MCF 10A (cell line): ENCODE measurements at regions not wholly inside any gene's neighbourhood (a gene's known extent, or its start where the extent isn't known, plus 50 kb on each side); places are given as distances from the start of the nearest gene placed in this dataset.

Experiments
- BruUV-seq: library from RNA; stranded (reverse); fragments of 400-500 nt; replicated peaks from 2 replicates; lab custom pipeline; 2021; lab: Mats Ljungman, UMichigan
- CTCF ChIA-PET: fragments of 300-600 bp; sonication (Branson Sonifier 250); formaldehyde crosslinking; extraction: SDS; loops from one replicate; lab custom pipeline; 2021; ENCODE audit warnings: antibody characterized with exemption, inconsistent platforms; lab: Yijun Ruan, JAX
- POLR2A ChIA-PET: fragments of 300-600, 350-650 bp; sonication (Branson Sonifier 250); formaldehyde crosslinking; extraction: SDS; loops from one replicate; lab custom pipeline; 2020; ENCODE audit warnings: antibody characterized with exemption, inconsistent platforms; lab: Yijun Ruan, JAX
- DNase-seq: peaks from one replicate; pipeline ENCODE4 v3.0.0-alpha.2; 2018; ENCODE audit not compliant: unreplicated experiment
- H3K27ac Mint-ChIP-seq: one replicate; pipeline ENCODE4 v1.8.0; 2022; ENCODE audit warnings: mild to moderate bottlenecking, low read depth, mixed read lengths; ENCODE audit not compliant: unreplicated experiment
- H3K27me3 Mint-ChIP-seq: one replicate; pipeline ENCODE4 v1.8.0; 2022; ENCODE audit warnings: mixed read lengths; ENCODE audit not compliant: insufficient read depth, unreplicated experiment
- H3K36me3 Mint-ChIP-seq: one replicate; pipeline ENCODE4 v1.8.0; 2022; ENCODE audit warnings: mild to moderate bottlenecking, moderate library complexity, mixed read lengths; ENCODE audit not compliant: insufficient read depth, unreplicated experiment
- H3K4me1 Mint-ChIP-seq: one replicate; pipeline ENCODE4 v1.8.0; 2022; ENCODE audit warnings: mixed read lengths; ENCODE audit not compliant: insufficient read depth, unreplicated experiment
- H3K4me3 Mint-ChIP-seq: one replicate; pipeline ENCODE4 v1.8.0; 2022; ENCODE audit warnings: mild to moderate bottlenecking, moderate library complexity, mixed read lengths; ENCODE audit not compliant: unreplicated experiment
- H3K9me3 Mint-ChIP-seq: one replicate; pipeline ENCODE4 v1.8.0; 2022; ENCODE audit warnings: mixed read lengths; ENCODE audit not compliant: unreplicated experiment
- intact Hi-C: fragments of 100-400 bp; cut with micrococcal nuclease; formaldehyde crosslinking; loops from 2 replicates; pipeline ENCODE4 v1.14.1; 2022
- TF ChIP-seq, protein P1 (sequence below): fragments of 200-600 bp; IDR thresholded peaks from one replicate; pipeline ENCODE4 v1.8.0; 2022; ENCODE audit warnings: antibody characterized with exemption, mild to moderate bottlenecking; ENCODE audit not compliant: unreplicated experiment

- POLR2A ChIA-PET = no interaction called here
- intact Hi-C loops = no loop called here
- H3K27me3 Mint-ChIP-seq = no peaks in the 10 kb centered on the region
- BruUV-seq = no TSS peak
- H3K4me3 Mint-ChIP-seq = no peak overlapping the region
- H3K36me3 Mint-ChIP-seq = no peaks in the 10 kb centered on the region
- peaks cover 14% of the 10 kb centered on the region for H3K4me1 Mint-ChIP-seq
- DNase-seq = no peak
- no peak overlapping the region for H3K27ac Mint-ChIP-seq
- CTCF ChIA-PET = no interaction called here
- peaks cover 6% of the 10 kb centered on the region for H3K9me3 Mint-ChIP-seq
- TF ChIP-seq, protein P1, sequence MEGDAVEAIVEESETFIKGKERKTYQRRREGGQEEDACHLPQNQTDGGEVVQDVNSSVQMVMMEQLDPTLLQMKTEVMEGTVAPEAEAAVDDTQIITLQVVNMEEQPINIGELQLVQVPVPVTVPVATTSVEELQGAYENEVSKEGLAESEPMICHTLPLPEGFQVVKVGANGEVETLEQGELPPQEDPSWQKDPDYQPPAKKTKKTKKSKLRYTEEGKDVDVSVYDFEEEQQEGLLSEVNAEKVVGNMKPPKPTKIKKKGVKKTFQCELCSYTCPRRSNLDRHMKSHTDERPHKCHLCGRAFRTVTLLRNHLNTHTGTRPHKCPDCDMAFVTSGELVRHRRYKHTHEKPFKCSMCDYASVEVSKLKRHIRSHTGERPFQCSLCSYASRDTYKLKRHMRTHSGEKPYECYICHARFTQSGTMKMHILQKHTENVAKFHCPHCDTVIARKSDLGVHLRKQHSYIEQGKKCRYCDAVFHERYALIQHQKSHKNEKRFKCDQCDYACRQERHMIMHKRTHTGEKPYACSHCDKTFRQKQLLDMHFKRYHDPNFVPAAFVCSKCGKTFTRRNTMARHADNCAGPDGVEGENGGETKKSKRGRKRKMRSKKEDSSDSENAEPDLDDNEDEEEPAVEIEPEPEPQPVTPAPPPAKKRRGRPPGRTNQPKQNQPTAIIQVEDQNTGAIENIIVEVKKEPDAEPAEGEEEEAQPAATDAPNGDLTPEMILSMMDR = no peak
Measured at GRCh38 chr6:14353281-14353680, 235.7 kb downstream of the CD83 start.

GRCh38 chr6:14353798-14354197, 236.2 kb downstream of the CD83 start:
- BruUV-seq = no TSS peak
- Mint-ChIP-seq H3K9me3 (peaks cover 2% of the 10 kb centered on the region), H3K27ac (no peak overlapping the region), H3K4me1 (peaks cover 14% of the 10 kb centered on the region), H3K27me3 (no peaks in the 10 kb centered on the region), H3K4me3 (no peak overlapping the region), H3K36me3 (no peaks in the 10 kb centered on the region)
- intact Hi-C loops = no loop called here
- DNase-seq = no peak
- TF ChIP-seq, protein P1 = no peak
- POLR2A ChIA-PET = no interaction called here
- CTCF ChIA-PET = no interaction called here

DNA sequence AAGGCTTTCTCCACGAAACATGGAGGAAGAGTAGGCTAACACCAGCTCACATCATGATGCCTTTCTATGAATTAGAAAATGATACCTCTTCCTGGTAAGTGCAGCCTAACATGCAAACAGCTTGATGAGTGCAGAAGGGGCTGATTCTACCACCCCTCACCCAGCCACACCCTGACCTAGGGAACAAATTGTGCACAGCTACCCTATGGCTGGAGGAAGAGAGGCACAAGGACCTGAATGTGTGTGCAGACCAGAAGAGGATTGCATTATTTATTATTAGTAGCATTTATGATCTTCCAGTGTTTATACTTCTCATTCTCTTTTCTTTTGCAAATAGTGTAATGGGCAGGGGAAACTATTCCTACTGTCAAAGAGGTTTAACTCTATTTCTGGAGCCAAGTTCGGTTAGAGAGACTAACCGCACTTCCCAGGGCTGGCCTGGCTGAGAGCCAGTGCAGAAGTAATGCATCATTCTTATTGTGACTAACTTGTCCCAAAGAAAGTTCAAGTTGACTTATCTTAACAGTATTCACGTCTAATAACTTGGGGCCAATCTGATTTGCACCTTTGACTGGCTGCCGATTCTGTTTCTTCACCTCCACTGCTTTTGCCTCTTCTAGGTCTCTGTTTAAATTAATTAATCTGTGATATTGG, 237.5 kb downstream of the CD83 start:
- no peaks in the 10 kb centered on the region for H3K27me3 Mint-ChIP-seq
- H3K4me1 Mint-ChIP-seq = peaks cover 14% of the 10 kb centered on the region
- no peaks in the 10 kb centered on the region for H3K36me3 Mint-ChIP-seq
- H3K9me3 Mint-ChIP-seq = no peaks in the 10 kb centered on the region
- intact Hi-C loops = no loop called here
- DNase-seq = peak; percentile 72
- BruUV-seq = no TSS peak
- TF ChIP-seq, protein P1 = no peak
- ChIA-PET CTCF (no interaction called here), POLR2A (no interaction called here)
- no peak overlapping the region for H3K27ac Mint-ChIP-seq
- no peak overlapping the region for H3K4me3 Mint-ChIP-seq

GRCh38 chr6:14359438-14359837, 241.9 kb downstream of the CD83 start:
- no peaks in the 10 kb centered on the region for H3K27me3 Mint-ChIP-seq
- no peak overlapping the region for H3K27ac Mint-ChIP-seq
- intact Hi-C loops = no loop called here
- ChIA-PET POLR2A (no interaction called here), CTCF (no interaction called here)
- no TSS peak for BruUV-seq
- DNase-seq = no peak
- H3K4me1 Mint-ChIP-seq = peaks cover 13% of the 10 kb centered on the region
- H3K9me3 Mint-ChIP-seq = no peaks in the 10 kb centered on the region
- TF ChIP-seq, protein P1 = no peak
- H3K4me3 Mint-ChIP-seq = no peak overlapping the region
- H3K36me3 Mint-ChIP-seq = no peaks in the 10 kb centered on the region
